ENCODE measurements at regions not wholly inside any gene's neighbourhood (a gene's known extent, or its start where the extent isn't known, plus 50 kb on each side); places are given as distances from the start of the nearest gene placed in this dataset.
A peak's percentile ranks its signal among the peaks of the same experiment; 100 is the strongest.

GRCh38 chr6:80465513-80465912 lies 359.0 kb downstream of the BCKDHB start:
- DNase-seq (ENCODE audit: low read depth) = no peak
- H3K4me3 ChIP-seq (ENCODE audit: low read length) = no peak overlapping the region
- no peak for TF ChIP-seq CTCF (IDR thresholded peaks at IDR 0.05; ENCODE audit: insufficient read depth, low read depth, low read length, missing control alignments)

- no peak for TF ChIP-seq CTCF (IDR thresholded peaks at IDR 0.05; ENCODE audit: insufficient read depth, low read depth, low read length, missing control alignments)
- DNase-seq (ENCODE audit: low read depth) = no peak
- H3K4me3 ChIP-seq (ENCODE audit: low read length) = no peak overlapping the region
Observed at GRCh38 chr6:80464901-80465300, 358.4 kb downstream of the BCKDHB start.

DNA sequence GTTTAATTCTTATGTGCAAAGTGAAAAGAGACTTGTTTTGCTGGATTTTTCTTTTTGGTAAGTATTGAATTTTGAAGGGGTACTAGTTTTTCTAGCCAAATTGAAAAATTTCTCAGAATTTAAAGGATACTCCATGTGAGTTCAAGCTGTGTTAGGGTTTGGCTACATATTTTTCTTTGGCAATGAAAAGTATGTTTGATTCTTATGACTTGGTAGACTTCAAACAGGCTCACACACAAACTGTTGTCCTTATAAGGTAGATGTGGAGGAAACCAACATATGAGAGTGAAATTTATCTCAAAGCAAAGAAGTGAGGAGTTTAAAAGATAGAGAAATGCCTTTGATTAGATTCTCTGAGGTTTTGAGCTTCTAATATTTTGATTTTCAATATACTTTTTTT lies 356.7 kb downstream of the BCKDHB start:
- H3K4me3 ChIP-seq (ENCODE audit: low read length) = no peak overlapping the region
- TF ChIP-seq CTCF (IDR thresholded peaks at IDR 0.05; ENCODE audit: insufficient read depth, low read depth, low read length, missing control alignments) = no peak
- no peak for DNase-seq (ENCODE audit: low read depth)

- DNase-seq (ENCODE audit: low read depth) = peak; percentile 41
- no peak for TF ChIP-seq CTCF (IDR thresholded peaks at IDR 0.05; ENCODE audit: insufficient read depth, low read depth, low read length, missing control alignments)
- H3K4me3 ChIP-seq (ENCODE audit: low read length) = no peak overlapping the region
Observed at GRCh38 chr6:80460257-80460865, 353.9 kb downstream of the BCKDHB start.

- H3K4me3 ChIP-seq (ENCODE audit: low read length) = no peak overlapping the region
- DNase-seq (ENCODE audit: low read depth) = peak; percentile 96
- TF ChIP-seq CTCF (IDR thresholded peaks at IDR 0.05; ENCODE audit: insufficient read depth, low read depth, low read length, missing control alignments) = no peak
Observed at GRCh38 chr6:80457439-80457933, 351.0 kb downstream of the BCKDHB start.

GRCh38 chr6:80456724-80457438 lies 350.4 kb downstream of the BCKDHB start:
- no peak overlapping the region for H3K4me3 ChIP-seq (ENCODE audit: low read length)
- TF ChIP-seq CTCF (IDR thresholded peaks at IDR 0.05; ENCODE audit: insufficient read depth, low read depth, low read length, missing control alignments) = no peak
- DNase-seq (ENCODE audit: low read depth) = no peak

Measured in epithelial cell of esophagus (primary cell).